ENCODE measurements at regions not wholly inside any gene's neighbourhood (a gene's known extent, or its start where the extent isn't known, plus 50 kb on each side); places are given as distances from the start of the nearest gene placed in this dataset.

DNA sequence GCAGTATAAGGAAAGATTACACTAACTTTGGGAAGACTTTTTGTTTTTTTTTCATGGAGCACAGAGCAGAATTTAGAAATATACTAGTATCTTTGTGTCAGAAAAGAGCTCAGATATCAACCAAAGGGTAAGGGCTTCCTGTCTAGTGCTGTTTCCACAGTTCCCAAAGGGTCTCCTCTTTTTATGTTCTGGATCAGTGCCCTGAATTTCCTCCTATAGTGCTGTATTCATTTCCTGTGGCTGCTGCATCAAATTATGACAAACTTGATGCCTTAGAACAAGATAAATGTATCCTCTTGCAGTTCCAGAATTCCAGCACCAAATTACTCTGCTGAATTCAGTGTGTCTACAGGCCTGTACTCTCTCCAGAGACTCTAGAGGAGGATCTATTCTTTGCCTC, 219.8 kb upstream of the THRB start:
- no peaks in the 10 kb centered on the region for H3K4me1 ChIP-seq (replicated peaks; ENCODE audit: insufficient read depth)
- no peak overlapping the region for H2AFZ ChIP-seq
- H3K4me2 ChIP-seq = no peak overlapping the region
- H4K20me1 ChIP-seq (ENCODE audit: insufficient read depth) = no peaks in the 10 kb centered on the region
- CTCF ChIA-PET = interaction anchor here (0.7 kb wide), 1 partner anchor 508 kb away, joined by 3 read pairs; no protein-coding TSS in a partner anchor
- POLR2A ChIA-PET (ENCODE audit: unreplicated experiment) = no interaction called here
- H3K36me3 ChIP-seq (ENCODE audit: low read depth) = no peaks in the 10 kb centered on the region
- no peak overlapping the region for H3K4me3 ChIP-seq
- no peaks in the 10 kb centered on the region for H3K27me3 ChIP-seq (ENCODE audit: insufficient read depth, low read depth)
- BruUV-seq (replicated peaks) = no TSS peak
- no peaks in the 10 kb centered on the region for H3F3A ChIP-seq (ENCODE audit: insufficient read depth, low read depth)
- intact Hi-C loops (cut with micrococcal nuclease; ENCODE audit: unreplicated experiment) = no loop called here
- H3K9me2 ChIP-seq (ENCODE audit: insufficient read depth) = no peaks in the 10 kb centered on the region
- H3K79me2 ChIP-seq (ENCODE audit: low read depth) = no peaks in the 10 kb centered on the region
- no peak for TF ChIP-seq EZH2 (IDR thresholded peaks at IDR 0.05; ENCODE audit: low read depth)
- TF ChIP-seq, protein P1, sequence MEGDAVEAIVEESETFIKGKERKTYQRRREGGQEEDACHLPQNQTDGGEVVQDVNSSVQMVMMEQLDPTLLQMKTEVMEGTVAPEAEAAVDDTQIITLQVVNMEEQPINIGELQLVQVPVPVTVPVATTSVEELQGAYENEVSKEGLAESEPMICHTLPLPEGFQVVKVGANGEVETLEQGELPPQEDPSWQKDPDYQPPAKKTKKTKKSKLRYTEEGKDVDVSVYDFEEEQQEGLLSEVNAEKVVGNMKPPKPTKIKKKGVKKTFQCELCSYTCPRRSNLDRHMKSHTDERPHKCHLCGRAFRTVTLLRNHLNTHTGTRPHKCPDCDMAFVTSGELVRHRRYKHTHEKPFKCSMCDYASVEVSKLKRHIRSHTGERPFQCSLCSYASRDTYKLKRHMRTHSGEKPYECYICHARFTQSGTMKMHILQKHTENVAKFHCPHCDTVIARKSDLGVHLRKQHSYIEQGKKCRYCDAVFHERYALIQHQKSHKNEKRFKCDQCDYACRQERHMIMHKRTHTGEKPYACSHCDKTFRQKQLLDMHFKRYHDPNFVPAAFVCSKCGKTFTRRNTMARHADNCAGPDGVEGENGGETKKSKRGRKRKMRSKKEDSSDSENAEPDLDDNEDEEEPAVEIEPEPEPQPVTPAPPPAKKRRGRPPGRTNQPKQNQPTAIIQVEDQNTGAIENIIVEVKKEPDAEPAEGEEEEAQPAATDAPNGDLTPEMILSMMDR (conservative IDR thresholded peaks at IDR 0.05) = no peak
- DNase-seq = no peak
- no peaks in the 10 kb centered on the region for H3K9me3 ChIP-seq (ENCODE audit: insufficient read depth, low read depth)
- H3K27ac ChIP-seq = no peak overlapping the region

DNA sequence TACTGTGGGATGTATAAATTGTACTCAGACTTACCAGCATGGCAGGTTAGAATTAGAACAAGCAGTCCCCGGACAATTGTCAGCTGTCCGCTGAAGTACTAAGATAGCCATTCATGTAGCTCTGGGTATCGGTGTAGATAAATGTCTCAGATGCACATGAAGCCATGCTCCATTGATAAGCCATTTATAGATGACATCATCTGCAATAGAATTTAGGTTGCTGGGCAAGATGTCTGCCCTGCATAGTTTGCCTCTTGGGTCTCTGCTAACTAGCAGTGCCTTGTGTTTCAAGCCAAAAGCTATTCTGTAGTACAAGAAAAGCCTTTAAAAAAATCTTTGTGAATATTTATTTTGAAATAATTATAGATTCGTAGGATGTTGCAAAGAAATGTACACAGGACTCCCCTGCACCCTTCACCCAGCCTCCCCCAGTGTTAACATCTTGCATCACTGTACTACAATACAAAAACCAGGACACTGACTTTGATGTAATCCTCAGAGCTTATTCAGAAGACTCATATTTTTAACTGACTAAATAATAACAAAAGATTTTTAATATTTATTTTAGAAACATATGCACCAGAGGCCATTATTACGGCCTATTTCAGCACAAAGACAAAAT, 220.6 kb upstream of the THRB start:
- H3F3A ChIP-seq (ENCODE audit: insufficient read depth, low read depth) = no peaks in the 10 kb centered on the region
- CTCF ChIA-PET = no interaction called here

DNA sequence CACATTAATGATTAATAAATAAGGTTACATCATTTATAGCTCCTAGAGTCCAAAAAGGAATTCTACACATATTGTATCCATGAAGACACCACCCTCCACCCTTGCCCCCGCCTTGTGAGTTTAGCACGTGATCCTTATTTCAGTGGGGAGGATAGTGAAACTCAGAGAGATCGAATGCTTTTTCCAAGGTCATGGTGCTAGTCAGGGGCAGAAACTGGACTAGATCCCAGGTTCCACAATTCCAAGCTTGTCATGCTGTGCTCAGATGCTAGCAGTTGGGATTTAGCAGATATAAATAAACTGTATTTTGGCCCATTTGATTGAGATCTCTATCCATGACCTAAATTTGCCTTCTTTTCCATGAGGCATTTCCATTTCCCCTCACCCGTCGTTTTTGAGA, 227.4 kb upstream of the THRB start:
- Histone ChIP-seq H3K27ac (no peak overlapping the region), H3K79me2 (ENCODE audit: low read depth) (no peaks in the 10 kb centered on the region), H3K9me2 (ENCODE audit: insufficient read depth) (no peaks in the 10 kb centered on the region), H4K20me1 (ENCODE audit: insufficient read depth) (no peaks in the 10 kb centered on the region), H2AFZ (no peak overlapping the region), H3K4me1 (replicated peaks; ENCODE audit: insufficient read depth) (peaks cover 16% of the 10 kb centered on the region), H3K36me3 (ENCODE audit: low read depth) (no peaks in the 10 kb centered on the region), H3K4me2 (no peak overlapping the region), H3K27me3 (ENCODE audit: insufficient read depth, low read depth) (no peaks in the 10 kb centered on the region), H3K9me3 (ENCODE audit: insufficient read depth, low read depth) (no peaks in the 10 kb centered on the region), H3K4me3 (no peak overlapping the region), H3F3A (ENCODE audit: insufficient read depth, low read depth) (peaks cover 8% of the 10 kb centered on the region)
- intact Hi-C loops (cut with micrococcal nuclease; ENCODE audit: unreplicated experiment) = no loop called here
- CTCF ChIA-PET = no interaction called here
- no peak for DNase-seq
- no TSS peak for BruUV-seq (replicated peaks)
- POLR2A ChIA-PET (ENCODE audit: unreplicated experiment) = no interaction called here
- TF ChIP-seq, protein P1 (conservative IDR thresholded peaks at IDR 0.05) = no peak
- no peak for TF ChIP-seq EZH2 (IDR thresholded peaks at IDR 0.05; ENCODE audit: low read depth)

More for the DNA sequence above, 220.6 kb upstream of the THRB start:
- no peaks in the 10 kb centered on the region for H3K9me3 ChIP-seq (ENCODE audit: insufficient read depth, low read depth)
- intact Hi-C loops (cut with micrococcal nuclease; ENCODE audit: unreplicated experiment) = no loop called here
- no peak overlapping the region for H3K27ac ChIP-seq
- TF ChIP-seq, protein P1 (conservative IDR thresholded peaks at IDR 0.05) = no peak
- TF ChIP-seq EZH2 (IDR thresholded peaks at IDR 0.05; ENCODE audit: low read depth) = no peak
- H3K36me3 ChIP-seq (ENCODE audit: low read depth) = no peaks in the 10 kb centered on the region
- H3K4me2 ChIP-seq = no peak overlapping the region
- no TSS peak for BruUV-seq (replicated peaks)
- no peaks in the 10 kb centered on the region for H4K20me1 ChIP-seq (ENCODE audit: insufficient read depth)
- no peaks in the 10 kb centered on the region for H3K9me2 ChIP-seq (ENCODE audit: insufficient read depth)
- POLR2A ChIA-PET (ENCODE audit: unreplicated experiment) = interaction anchor here (0.6 kb wide), 1 partner anchor 579 kb away, joined by 3 read pairs; no protein-coding TSS in a partner anchor
- H3K79me2 ChIP-seq (ENCODE audit: low read depth) = no peaks in the 10 kb centered on the region
- H3K27me3 ChIP-seq (ENCODE audit: insufficient read depth, low read depth) = no peaks in the 10 kb centered on the region
- H2AFZ ChIP-seq = no peak overlapping the region
- no peak for DNase-seq
- no peak overlapping the region for H3K4me3 ChIP-seq
- no peaks in the 10 kb centered on the region for H3K4me1 ChIP-seq (replicated peaks; ENCODE audit: insufficient read depth)

All from PC-9 (cell line).